IMR-90 (cell line): ENCODE measurements at regions not wholly inside any gene's neighbourhood (a gene's known extent, or its start where the extent isn't known, plus 50 kb on each side); places are given as distances from the start of the nearest gene placed in this dataset.

Source experiments
- CEBPB ChIP-seq: IDR thresholded peaks from 2 replicates; pipeline ENCODE4 v1.6.1; 2012; ENCODE audit warnings: low read depth, low read length, improper control_type of control experiment
- FOS ChIP-seq: fragments of 150-350 bp; IDR thresholded peaks from 2 replicates; pipeline ENCODE4 v1.6.1; 2016; ENCODE audit warnings: low read depth, low read length
- MXI1 ChIP-seq: IDR thresholded peaks from 2 replicates; pipeline ENCODE4 v1.6.1; 2012; ENCODE audit warnings: low read depth, mild to moderate bottlenecking, low read length, moderate library complexity, borderline replicate concordance
- NFE2L2 ChIP-seq: fragments of 150-350 bp; IDR thresholded peaks from 2 replicates; pipeline ENCODE4 v1.6.1; 2016; ENCODE audit warnings: low read depth, mild to moderate bottlenecking, low read length
- POLR2A ChIP-seq: IDR thresholded peaks from 2 replicates; pipeline ENCODE4 v1.6.1; 2012; ENCODE audit warnings: mild to moderate bottlenecking, low read depth, low read length
- RAD21 ChIP-seq: IDR thresholded peaks from 2 replicates; pipeline ENCODE4 v1.6.1; 2012; ENCODE audit warnings: low read length, improper control_type of control experiment
- SMC3 ChIP-seq: fragments of 150-350 bp; IDR thresholded peaks from 2 replicates; pipeline ENCODE4 v1.6.1; 2016; ENCODE audit warnings: low read depth, mild to moderate bottlenecking, antibody characterized with exemption, low read length, moderate library complexity
- TF ChIP-seq, protein P1 (sequence below): conservative IDR thresholded peaks from 2 replicates; pipeline ENCODE4 v1.5.1; 2012; ENCODE audit warnings: mild to moderate bottlenecking, low read depth, low read length, improper control_type of control experiment
- TF ChIP-seq, protein P2 (sequence below): fragments of 150-350 bp; IDR thresholded peaks from 2 replicates; pipeline ENCODE4 v1.6.1; 2017; ENCODE audit warnings: mild to moderate bottlenecking, antibody characterized with exemption, low read length, low read depth

DNA sequence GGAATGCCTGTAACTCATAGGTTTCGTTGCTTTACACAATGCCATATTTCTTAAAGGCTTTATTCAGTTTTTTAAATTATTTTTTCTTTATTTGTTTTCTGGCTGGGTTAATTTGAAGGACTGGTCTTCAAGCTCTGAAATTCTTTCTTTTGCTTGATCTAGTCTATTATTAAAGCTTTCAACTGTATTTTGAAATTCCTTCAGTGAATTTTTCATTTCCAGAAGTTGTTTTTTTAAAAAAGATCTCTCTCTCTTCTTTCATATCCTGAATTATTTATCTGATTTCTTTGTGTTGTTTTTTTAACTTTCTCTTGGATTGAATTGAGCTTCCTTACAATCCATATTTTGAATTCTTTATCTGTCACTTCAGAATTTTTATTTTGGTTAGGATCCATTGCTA, 239.9 kb upstream of the CTAGE1 start:
- TF ChIP-seq, protein P1, sequence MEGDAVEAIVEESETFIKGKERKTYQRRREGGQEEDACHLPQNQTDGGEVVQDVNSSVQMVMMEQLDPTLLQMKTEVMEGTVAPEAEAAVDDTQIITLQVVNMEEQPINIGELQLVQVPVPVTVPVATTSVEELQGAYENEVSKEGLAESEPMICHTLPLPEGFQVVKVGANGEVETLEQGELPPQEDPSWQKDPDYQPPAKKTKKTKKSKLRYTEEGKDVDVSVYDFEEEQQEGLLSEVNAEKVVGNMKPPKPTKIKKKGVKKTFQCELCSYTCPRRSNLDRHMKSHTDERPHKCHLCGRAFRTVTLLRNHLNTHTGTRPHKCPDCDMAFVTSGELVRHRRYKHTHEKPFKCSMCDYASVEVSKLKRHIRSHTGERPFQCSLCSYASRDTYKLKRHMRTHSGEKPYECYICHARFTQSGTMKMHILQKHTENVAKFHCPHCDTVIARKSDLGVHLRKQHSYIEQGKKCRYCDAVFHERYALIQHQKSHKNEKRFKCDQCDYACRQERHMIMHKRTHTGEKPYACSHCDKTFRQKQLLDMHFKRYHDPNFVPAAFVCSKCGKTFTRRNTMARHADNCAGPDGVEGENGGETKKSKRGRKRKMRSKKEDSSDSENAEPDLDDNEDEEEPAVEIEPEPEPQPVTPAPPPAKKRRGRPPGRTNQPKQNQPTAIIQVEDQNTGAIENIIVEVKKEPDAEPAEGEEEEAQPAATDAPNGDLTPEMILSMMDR: no peak
- TF ChIP-seq, protein P2, sequence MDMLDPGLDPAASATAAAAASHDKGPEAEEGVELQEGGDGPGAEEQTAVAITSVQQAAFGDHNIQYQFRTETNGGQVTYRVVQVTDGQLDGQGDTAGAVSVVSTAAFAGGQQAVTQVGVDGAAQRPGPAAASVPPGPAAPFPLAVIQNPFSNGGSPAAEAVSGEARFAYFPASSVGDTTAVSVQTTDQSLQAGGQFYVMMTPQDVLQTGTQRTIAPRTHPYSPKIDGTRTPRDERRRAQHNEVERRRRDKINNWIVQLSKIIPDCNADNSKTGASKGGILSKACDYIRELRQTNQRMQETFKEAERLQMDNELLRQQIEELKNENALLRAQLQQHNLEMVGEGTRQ: no peak
- TF ChIP-seq CEBPB (no peak), POLR2A (no peak), MXI1 (no peak), RAD21 (no peak), SMC3 (no peak), FOS (no peak), NFE2L2 (no peak)
